ENCODE measurements at regions not wholly inside any gene's neighbourhood (a gene's known extent, or its start where the extent isn't known, plus 50 kb on each side); places are given as distances from the start of the nearest gene placed in this dataset.
"Not testable (repeated sequence)": the region's sequence is repeated elsewhere in the genome, so short reads cannot be mapped to it uniquely, and the experiment has no call there.

DNA sequence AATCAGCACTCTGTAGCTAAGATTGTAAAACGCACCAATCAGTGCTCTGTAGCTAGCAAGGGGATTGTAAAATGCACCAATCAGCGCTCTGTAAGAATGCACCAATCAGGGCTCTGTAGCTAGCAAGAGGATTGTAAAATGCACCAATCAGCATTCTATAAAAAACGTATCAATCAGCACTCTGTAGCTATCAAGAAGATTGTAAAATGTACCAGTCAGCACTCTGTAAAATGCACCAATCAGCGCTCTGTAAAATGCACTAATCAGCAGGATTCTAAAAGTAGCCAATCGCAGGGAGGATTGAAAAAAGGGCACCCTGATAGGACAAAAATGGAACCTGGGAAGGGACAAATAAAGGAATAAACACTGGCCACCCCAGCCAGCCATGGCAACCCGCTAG, 278.7 kb upstream of the ECI2 start:
- H3K9me3 Mint-ChIP-seq; H3K27ac Mint-ChIP-seq; H3K36me3 Mint-ChIP-seq (ENCODE audit: low read depth); H3K27me3 Mint-ChIP-seq; intact Hi-C loops (cut with micrococcal nuclease); DNase-seq; H3K4me1 Mint-ChIP-seq; H3K4me3 Mint-ChIP-seq: not testable (repeated sequence)

DNA sequence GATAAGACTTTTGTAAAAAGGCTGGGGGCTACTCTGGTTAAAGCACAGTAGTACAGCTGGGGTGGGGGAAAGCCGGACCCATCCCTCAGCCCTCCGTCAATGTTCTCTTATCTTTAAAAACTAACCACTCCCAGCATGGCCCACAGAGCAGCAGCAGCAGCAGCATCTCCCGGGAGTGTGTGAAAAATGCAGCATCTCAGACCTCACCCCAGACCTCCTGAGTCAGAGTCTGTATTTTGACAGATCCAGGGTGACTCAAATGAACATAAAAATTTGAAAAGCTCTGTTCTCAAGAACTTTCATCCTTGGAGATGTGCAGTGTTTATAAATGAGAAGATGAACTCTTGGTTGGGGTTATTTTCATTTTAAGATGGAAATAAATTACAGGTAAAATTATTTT, 277.7 kb upstream of the ECI2 start:
- intact Hi-C loops (cut with micrococcal nuclease) = no loop called here
- Mint-ChIP-seq H3K36me3 (ENCODE audit: low read depth) (no peaks in the 10 kb centered on the region), H3K27ac (no peak overlapping the region), H3K4me1 (no peaks in the 10 kb centered on the region), H3K4me3 (no peak overlapping the region), H3K27me3 (no peaks in the 10 kb centered on the region), H3K9me3 (no peaks in the 10 kb centered on the region)
- DNase-seq = no peak

- DNase-seq = no peak
- no peaks in the 10 kb centered on the region for H3K36me3 Mint-ChIP-seq (ENCODE audit: low read depth)
- H3K4me3 Mint-ChIP-seq = no peak overlapping the region
- no peaks in the 10 kb centered on the region for H3K27me3 Mint-ChIP-seq
- H3K4me1 Mint-ChIP-seq = peaks cover 3% of the 10 kb centered on the region
- H3K9me3 Mint-ChIP-seq = peaks cover 4% of the 10 kb centered on the region
- intact Hi-C loops (cut with micrococcal nuclease) = no loop called here
- H3K27ac Mint-ChIP-seq = no peak overlapping the region
These were observed 277.1 kb upstream of the ECI2 start for GRCh38 chr6:4412488-4412887.

- no peak for DNase-seq
- Mint-ChIP-seq H3K9me3 (peaks cover 4% of the 10 kb centered on the region), H3K27me3 (no peaks in the 10 kb centered on the region), H3K27ac (no peak overlapping the region), H3K4me3 (no peak overlapping the region), H3K36me3 (ENCODE audit: low read depth) (no peaks in the 10 kb centered on the region), H3K4me1 (peaks cover 3% of the 10 kb centered on the region)
- intact Hi-C loops (cut with micrococcal nuclease) = no loop called here
These were observed 276.7 kb upstream of the ECI2 start for GRCh38 chr6:4412077-4412476.

DNA sequence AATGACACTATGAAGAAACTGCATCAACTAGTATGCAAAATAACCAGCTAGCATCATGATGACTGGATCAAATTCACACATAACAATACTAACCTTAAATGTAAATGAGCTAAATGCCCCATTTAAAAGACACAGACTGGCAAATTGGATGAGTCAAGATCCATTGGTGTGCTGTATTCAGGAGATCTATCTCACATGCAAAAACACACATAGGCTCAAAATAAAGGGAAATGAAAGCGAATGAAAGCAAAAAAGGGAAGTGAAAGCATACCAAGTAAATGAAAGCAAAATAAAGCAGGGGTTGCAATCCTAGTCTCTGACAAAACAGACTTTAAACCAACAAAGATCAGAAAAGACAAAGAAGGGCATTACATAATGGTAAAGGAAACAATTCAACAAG, 272.3 kb upstream of the ECI2 start:
- DNase-seq; H3K4me3 Mint-ChIP-seq; H3K27ac Mint-ChIP-seq; H3K4me1 Mint-ChIP-seq; H3K36me3 Mint-ChIP-seq (ENCODE audit: low read depth); H3K9me3 Mint-ChIP-seq; H3K27me3 Mint-ChIP-seq; intact Hi-C loops (cut with micrococcal nuclease): not testable (repeated sequence)

GRCh38 chr6:4405621-4406212, 270.3 kb upstream of the ECI2 start:
- no peak overlapping the region for H3K27ac Mint-ChIP-seq
- intact Hi-C loops (cut with micrococcal nuclease) = no loop called here
- H3K36me3 Mint-ChIP-seq (ENCODE audit: low read depth) = no peaks in the 10 kb centered on the region
- peaks cover 4% of the 10 kb centered on the region for H3K9me3 Mint-ChIP-seq
- no peak overlapping the region for H3K4me3 Mint-ChIP-seq
- H3K4me1 Mint-ChIP-seq = peaks cover 3% of the 10 kb centered on the region
- no peak for DNase-seq
- no peaks in the 10 kb centered on the region for H3K27me3 Mint-ChIP-seq

- DNase-seq = no peak
- H3K27me3 Mint-ChIP-seq = no peaks in the 10 kb centered on the region
- H3K9me3 Mint-ChIP-seq = peaks cover 4% of the 10 kb centered on the region
- peaks cover 3% of the 10 kb centered on the region for H3K4me1 Mint-ChIP-seq
- intact Hi-C loops (cut with micrococcal nuclease) = no loop called here
- no peak overlapping the region for H3K4me3 Mint-ChIP-seq
- H3K27ac Mint-ChIP-seq = no peak overlapping the region
- H3K36me3 Mint-ChIP-seq (ENCODE audit: low read depth) = no peaks in the 10 kb centered on the region
These were observed 269.0 kb upstream of the ECI2 start for GRCh38 chr6:4404415-4404814.

- Mint-ChIP-seq H3K27ac (no peak overlapping the region), H3K27me3 (no peaks in the 10 kb centered on the region), H3K4me3 (no peak overlapping the region), H3K4me1 (peaks cover 3% of the 10 kb centered on the region), H3K36me3 (ENCODE audit: low read depth) (no peaks in the 10 kb centered on the region), H3K9me3 (peaks cover 4% of the 10 kb centered on the region)
- no peak for DNase-seq
- intact Hi-C loops (cut with micrococcal nuclease) = no loop called here
These were observed 268.5 kb upstream of the ECI2 start for GRCh38 chr6:4403828-4404227.

GRCh38 chr6:4403023-4403752, 267.8 kb upstream of the ECI2 start:
- Mint-ChIP-seq H3K27ac (no peak overlapping the region), H3K4me1 (peaks cover 3% of the 10 kb centered on the region), H3K4me3 (no peak overlapping the region), H3K9me3 (peaks cover 4% of the 10 kb centered on the region), H3K27me3 (no peaks in the 10 kb centered on the region), H3K36me3 (ENCODE audit: low read depth) (no peaks in the 10 kb centered on the region)
- no peak for DNase-seq
- intact Hi-C loops (cut with micrococcal nuclease) = no loop called here

DNA sequence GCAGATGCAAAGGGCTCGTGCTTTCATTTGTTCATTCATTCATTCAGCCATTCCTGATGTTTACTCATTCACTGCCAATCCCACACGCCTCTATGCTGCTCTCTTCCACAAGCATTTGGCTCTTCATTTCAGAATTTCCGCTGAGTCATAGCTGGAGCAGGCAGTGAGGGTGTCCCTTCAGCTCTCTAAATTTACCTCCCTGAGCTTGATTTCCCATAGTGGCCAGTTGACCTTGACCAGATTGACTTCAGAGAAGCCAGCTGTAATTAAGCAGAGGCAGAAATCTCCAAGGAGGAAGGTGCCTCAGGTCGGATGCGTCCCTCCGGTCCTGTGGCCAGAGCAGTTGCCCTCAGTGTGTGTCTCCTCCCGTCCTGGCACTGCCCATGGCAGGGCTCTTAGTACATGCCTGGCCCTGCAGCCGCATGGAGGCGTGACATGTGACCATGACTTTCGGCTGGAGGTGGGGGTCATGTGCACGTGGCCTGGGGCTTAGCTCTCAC, 267.2 kb upstream of the ECI2 start:
- Mint-ChIP-seq H3K4me1 (no peaks in the 10 kb centered on the region), H3K27ac (no peak overlapping the region), H3K27me3 (no peaks in the 10 kb centered on the region), H3K36me3 (ENCODE audit: low read depth) (no peaks in the 10 kb centered on the region), H3K9me3 (peaks cover under 1% of the 10 kb centered on the region), H3K4me3 (no peak overlapping the region)
- intact Hi-C loops (cut with micrococcal nuclease) = no loop called here
- DNase-seq = no peak

GRCh38 chr6:4401408-4402368, 266.3 kb upstream of the ECI2 start:
- Mint-ChIP-seq H3K4me3 (no peak overlapping the region), H3K27me3 (no peaks in the 10 kb centered on the region), H3K36me3 (ENCODE audit: low read depth) (no peaks in the 10 kb centered on the region), H3K4me1 (no peaks in the 10 kb centered on the region), H3K27ac (no peak overlapping the region), H3K9me3 (no peaks in the 10 kb centered on the region)
- intact Hi-C loops (cut with micrococcal nuclease) = no loop called here
- no peak for DNase-seq

DNA sequence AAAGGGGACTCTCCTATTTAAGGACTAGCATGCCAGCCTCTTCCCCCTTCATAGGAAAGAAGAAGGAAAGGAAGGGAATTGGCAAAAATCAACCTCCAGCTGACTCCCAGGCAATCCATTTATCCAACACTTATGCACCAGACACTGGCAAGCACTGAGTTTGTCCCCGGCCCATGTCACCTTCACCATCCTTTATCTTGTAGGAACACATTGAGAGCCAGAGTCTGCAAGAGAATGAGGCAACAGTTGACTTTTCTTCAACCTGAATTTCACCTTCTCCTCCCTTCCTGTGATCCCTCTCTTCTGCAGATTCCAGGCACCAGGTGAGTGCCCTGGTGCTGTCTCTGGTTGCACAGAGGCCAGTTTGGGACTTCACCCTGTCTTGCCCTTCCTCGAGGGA, 264.3 kb upstream of the ECI2 start:
- Mint-ChIP-seq H3K36me3 (ENCODE audit: low read depth) (no peaks in the 10 kb centered on the region), H3K27me3 (no peaks in the 10 kb centered on the region), H3K9me3 (no peaks in the 10 kb centered on the region), H3K4me1 (no peaks in the 10 kb centered on the region), H3K27ac (no peak overlapping the region), H3K4me3 (no peak overlapping the region)
- intact Hi-C loops (cut with micrococcal nuclease) = no loop called here
- no peak for DNase-seq

DNA sequence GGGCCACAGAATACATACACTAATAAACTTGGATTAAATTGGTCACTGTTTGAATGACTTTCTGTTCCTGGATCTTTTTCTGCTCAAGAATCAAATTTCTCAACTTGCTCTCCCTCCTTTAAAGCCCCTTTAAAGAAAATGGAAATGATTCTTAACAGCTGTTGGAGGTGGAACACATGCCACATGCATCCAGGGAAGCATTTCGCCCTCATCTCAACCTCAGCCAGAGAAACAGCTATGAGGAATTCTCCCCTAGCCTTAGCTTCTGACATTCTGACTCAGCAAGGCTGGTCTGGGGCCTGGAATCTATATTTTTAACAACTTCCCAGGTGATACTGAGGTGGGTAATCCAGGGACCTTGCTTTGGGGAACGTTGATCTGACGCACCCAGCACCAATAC, 263.4 kb upstream of the ECI2 start:
- no peaks in the 10 kb centered on the region for H3K27me3 Mint-ChIP-seq
- H3K9me3 Mint-ChIP-seq = no peaks in the 10 kb centered on the region
- no peaks in the 10 kb centered on the region for H3K36me3 Mint-ChIP-seq (ENCODE audit: low read depth)
- H3K4me1 Mint-ChIP-seq = no peaks in the 10 kb centered on the region
- no peak overlapping the region for H3K4me3 Mint-ChIP-seq
- no peak for DNase-seq
- intact Hi-C loops (cut with micrococcal nuclease) = no loop called here
- no peak overlapping the region for H3K27ac Mint-ChIP-seq

DNA sequence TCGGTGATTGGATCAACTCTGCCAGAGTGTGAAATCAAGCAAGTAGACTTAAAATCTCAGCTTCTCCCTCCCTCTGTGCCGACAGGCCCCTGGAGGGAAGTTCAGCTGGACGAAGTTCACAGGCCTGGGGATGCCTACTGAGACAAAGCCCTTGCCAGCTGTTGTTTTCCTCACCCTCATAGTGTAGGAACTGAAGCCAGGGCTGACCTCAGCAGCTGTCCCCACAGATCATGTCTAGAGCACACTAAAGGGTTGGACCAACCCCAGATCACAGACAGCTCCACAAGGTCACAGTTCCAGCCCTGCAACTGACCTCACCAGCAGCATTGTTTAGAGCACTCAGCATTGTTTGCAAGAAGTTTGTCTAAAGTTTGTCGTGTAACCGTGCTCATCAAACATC, 261.9 kb upstream of the ECI2 start:
- Mint-ChIP-seq H3K27me3 (no peaks in the 10 kb centered on the region), H3K4me1 (no peaks in the 10 kb centered on the region), H3K9me3 (no peaks in the 10 kb centered on the region), H3K4me3 (no peak overlapping the region), H3K27ac (no peak overlapping the region), H3K36me3 (ENCODE audit: low read depth) (no peaks in the 10 kb centered on the region)
- intact Hi-C loops (cut with micrococcal nuclease) = no loop called here
- no peak for DNase-seq
